HG02840 (cell line): ENCODE measurements at regions not wholly inside any gene's neighbourhood (a gene's known extent, or its start where the extent isn't known, plus 50 kb on each side); places are given as distances from the start of the nearest gene placed in this dataset.
A peak's percentile ranks its signal among the peaks of the same experiment; 100 is the strongest.
"Not testable (repeated sequence)": the region's sequence is repeated elsewhere in the genome, so short reads cannot be mapped to it uniquely, and the experiment has no call there.

ENCODE experiments used
- ATAC-seq: cut with Tn5 transposase; IDR thresholded peaks from one replicate; pipeline ENCODE4 v1.9.1; 2021; ENCODE audit warnings: mild to moderate bottlenecking, moderate library complexity, moderate number of reproducible peaks; ENCODE audit not compliant: unreplicated experiment, low FRiP score

- ATAC-seq, result peak; percentile 54
These were observed 69.2 kb upstream of the NOTCH2NLA start for GRCh38 chr1:146297781-146298574.

DNA sequence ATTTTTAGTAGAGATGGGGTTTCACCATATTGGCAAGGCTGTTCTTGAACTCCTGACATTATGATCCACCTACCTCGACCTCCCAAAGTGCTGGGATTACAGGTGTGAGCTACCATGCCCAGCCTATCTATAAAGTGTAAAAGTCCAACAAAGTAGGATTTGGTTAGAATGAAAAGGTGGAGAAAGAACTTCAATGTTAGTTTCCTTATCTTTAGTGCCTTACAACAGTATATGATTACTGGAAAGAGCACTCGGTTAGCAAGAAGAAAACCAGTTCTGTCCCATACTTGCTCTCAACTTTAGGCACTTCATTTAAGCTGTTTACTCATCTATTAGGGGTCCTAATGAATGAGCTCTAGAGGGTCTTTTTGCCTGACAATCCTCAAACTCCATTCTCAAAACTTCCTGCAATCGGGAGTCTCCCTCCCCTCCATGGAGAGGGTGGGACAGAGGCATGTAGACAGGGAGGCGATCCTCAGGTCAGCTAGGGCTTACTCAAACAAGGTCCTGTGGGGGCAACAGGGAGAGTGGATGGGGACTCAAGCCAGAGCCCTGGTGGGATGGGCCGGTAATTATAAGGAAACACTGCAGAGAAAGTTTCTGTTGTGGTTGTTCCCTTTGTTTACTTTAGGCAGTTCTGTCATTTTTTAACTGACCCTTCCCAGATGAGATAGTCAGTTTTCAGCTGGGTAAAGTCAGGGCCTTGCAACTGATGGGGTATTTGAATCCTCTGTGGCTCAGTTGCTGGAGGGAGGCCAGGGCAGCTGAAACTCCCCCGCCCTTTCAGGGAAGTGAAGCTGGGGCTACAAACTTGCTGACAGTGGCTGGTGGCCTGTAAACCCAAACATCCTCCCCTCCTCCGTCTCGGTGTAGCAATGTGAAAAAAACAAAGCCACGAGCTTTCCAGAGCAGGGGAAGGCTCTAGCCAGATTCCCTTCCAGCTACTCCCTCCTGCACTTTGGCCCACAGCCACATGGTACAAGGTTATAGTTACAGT, 64.4 kb upstream of the NOTCH2NLA start:
- ATAC-seq, result not testable (repeated sequence)

DNA sequence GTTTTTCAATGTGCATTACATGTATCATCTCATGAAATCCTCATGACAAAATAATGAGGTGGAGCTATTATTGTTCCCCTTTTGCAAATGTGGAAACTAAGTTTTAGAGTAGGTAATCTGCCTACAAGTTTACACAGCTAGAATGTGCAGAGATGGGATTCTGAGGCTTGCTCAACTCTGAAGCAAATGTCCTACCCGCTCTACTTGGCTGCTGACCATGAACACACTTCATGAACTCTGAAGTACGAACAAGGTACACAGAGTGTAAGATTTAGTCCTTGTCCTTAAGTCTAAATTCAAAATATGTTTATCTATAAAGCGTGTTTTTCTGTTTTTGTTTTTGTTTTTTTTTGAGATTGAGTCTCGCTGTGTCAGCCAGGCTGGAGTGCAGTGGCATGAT, 63.6 kb upstream of the NOTCH2NLA start:
- ATAC-seq, result not testable (repeated sequence)

DNA sequence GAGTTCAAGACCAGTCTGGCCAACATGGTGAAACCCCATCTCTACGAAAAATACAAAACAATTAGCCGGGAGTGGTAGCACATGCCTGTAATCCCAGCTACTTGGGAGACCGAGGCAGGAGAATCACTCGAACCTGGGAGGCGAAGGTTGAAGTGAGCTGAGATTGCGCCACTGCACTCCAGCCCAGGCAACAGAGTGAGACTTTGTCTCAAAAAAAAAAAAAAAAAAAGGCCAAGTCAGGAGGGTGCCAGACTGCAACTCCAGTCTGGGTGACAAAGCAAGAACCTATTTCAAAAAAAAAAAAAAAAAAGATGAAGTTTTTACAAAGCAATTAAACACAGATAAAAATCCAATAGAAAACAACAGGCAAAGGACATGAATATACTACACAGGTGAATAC, 59.1 kb upstream of the NOTCH2NLA start:
- ATAC-seq, result not testable (repeated sequence)

DNA sequence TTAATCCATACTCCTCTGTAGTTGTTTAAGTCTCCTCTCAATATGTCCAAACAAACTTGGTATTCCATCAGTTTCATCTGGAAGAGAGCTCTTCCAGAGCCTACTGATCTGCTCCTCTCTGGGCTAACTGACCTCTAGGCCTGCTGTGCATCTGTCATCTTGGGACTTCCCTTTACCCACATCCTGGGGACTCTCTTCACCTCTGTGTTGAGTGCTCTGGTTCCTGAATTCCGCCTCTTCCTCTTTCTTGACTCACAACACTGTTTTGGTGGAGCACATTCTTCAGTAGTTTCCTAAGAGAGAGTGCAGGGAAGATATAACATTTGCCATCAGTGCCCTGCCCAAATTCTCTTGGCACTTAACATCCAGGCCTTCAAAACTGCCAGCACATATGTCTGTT, 55.9 kb upstream of the NOTCH2NLA start:
- ATAC-seq, result not testable (repeated sequence)

- ATAC-seq, result not testable (repeated sequence)
These were observed 54.7 kb upstream of the NOTCH2NLA start for GRCh38 chr1:146283527-146283880.

- peak; percentile 73 for ATAC-seq
These were observed 54.1 kb upstream of the NOTCH2NLA start for GRCh38 chr1:146282807-146283526.

- ATAC-seq, result not testable (repeated sequence)
These were observed 52.7 kb upstream of the NOTCH2NLA start for GRCh38 chr1:146281522-146281921.

DNA sequence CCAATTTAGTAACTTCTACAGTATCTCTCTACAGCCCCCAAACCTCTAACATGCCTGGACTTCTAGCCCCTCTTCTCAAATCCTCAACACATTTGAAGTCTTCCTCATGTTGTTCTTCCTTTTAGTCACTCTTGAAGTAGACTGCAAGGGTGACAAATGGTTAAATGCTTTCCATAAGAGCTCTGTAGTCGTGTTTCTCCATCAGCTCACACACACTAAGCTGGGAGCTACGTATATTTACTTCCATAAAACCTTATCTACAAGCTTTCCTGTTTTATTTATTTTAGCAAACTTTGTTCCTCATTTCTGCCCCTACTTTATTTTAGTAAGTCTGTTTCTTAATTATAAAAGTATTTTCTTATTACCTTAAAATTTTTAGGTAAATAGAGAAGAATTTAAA, 49.9 kb upstream of the NOTCH2NLA start:
- ATAC-seq, result not testable (repeated sequence)
